WTC11 (cell line): ENCODE measurements at regions not wholly inside any gene's neighbourhood (a gene's known extent, or its start where the extent isn't known, plus 50 kb on each side); places are given as distances from the start of the nearest gene placed in this dataset.

ENCODE experiments used
- ATAC-seq: fragments of 200-7000 bp; cut with Tn5 transposase; 2 replicates; pipeline ENCODE4 v1.10.0; 2021; ENCODE audit warnings: mild to moderate bottlenecking, moderate library complexity
- CTCF ChIA-PET: fragments of 300-600 bp; sonication (Branson Sonifier 250); formaldehyde crosslinking; loops from one replicate; lab custom pipeline; 2021; ENCODE audit warnings: antibody characterized with exemption; lab: Charles Lee
- POLR2A ChIA-PET: fragments of 350-600 bp; sonication (Branson Sonifier 250); formaldehyde crosslinking; loops from one replicate; lab custom pipeline; 2021; ENCODE audit warnings: antibody characterized with exemption; lab: Charles Lee
- DNase-seq: peaks from one replicate; pipeline ENCODE4 v3.0.0; 2021; ENCODE audit warnings: low spot score
- H3K27ac Mint-ChIP-seq: 2 replicates; pipeline ENCODE4 v1.8.0; 2021; ENCODE audit warnings: mixed read lengths
- H3K27me3 Mint-ChIP-seq: 2 replicates; pipeline ENCODE4 v1.8.0; 2021; ENCODE audit warnings: low read depth, mild to moderate bottlenecking, moderate library complexity, mixed read lengths
- H3K36me3 Mint-ChIP-seq: 2 replicates; pipeline ENCODE4 v1.8.0; 2021; ENCODE audit warnings: mixed read lengths
- H3K4me1 Mint-ChIP-seq: 2 replicates; pipeline ENCODE4 v1.8.0; 2022; ENCODE audit warnings: mixed read lengths
- H3K4me3 Mint-ChIP-seq: 2 replicates; pipeline ENCODE4 v1.8.0; 2021; ENCODE audit warnings: mild to moderate bottlenecking, moderate library complexity, mixed read lengths
- H3K9me3 Mint-ChIP-seq: 2 replicates; pipeline ENCODE4 v1.8.0; 2021; ENCODE audit warnings: mixed read lengths
- ELF4 ChIP-seq: sonication (generic); formaldehyde crosslinking; IDR thresholded peaks from 2 replicates; pipeline ENCODE4 v1.8.1; 2022; ENCODE audit warnings: low read depth, mild to moderate bottlenecking, moderate library complexity, missing genetic modification reagents
- FOXJ3 ChIP-seq: sonication (generic); formaldehyde crosslinking; IDR thresholded peaks from 2 replicates; pipeline ENCODE4 v1.9.0; 2021; ENCODE audit warnings: missing genetic modification reagents, mild to moderate bottlenecking, borderline replicate concordance
- FOXP1 ChIP-seq: sonication (generic); formaldehyde crosslinking; IDR thresholded peaks from 2 replicates; pipeline ENCODE4 v1.8.0; 2022; ENCODE audit warnings: missing genetic modification reagents, mild to moderate bottlenecking, moderate library complexity, borderline replicate concordance
- GRHL2 ChIP-seq: fragments of 250-450 bp; sonication (Bioruptor Pico); IDR thresholded peaks from 2 replicates; pipeline ENCODE4 v1.8.0; 2022; ENCODE audit warnings: mild to moderate bottlenecking, moderate library complexity; ENCODE audit not compliant: insufficient replicate concordance, severe bottlenecking
- NR1H2 ChIP-seq: sonication (generic); formaldehyde crosslinking; IDR thresholded peaks from 2 replicates; pipeline ENCODE4 v1.9.0; 2021; ENCODE audit warnings: mild to moderate bottlenecking, moderate library complexity, missing genetic modification reagents
- NR3C1 ChIP-seq: sonication (generic); formaldehyde crosslinking; conservative IDR thresholded peaks from 2 replicates; pipeline ENCODE4 v1.8.1; 2023; ENCODE audit warnings: low read depth, mild to moderate bottlenecking, missing genetic modification reagents
- PRRX2 ChIP-seq: fragments of 250-450 bp; sonication (Bioruptor Pico); IDR thresholded peaks from 2 replicates; pipeline ENCODE4 v1.8.0; 2021; ENCODE audit warnings: mild to moderate bottlenecking
- RORB ChIP-seq: fragments of 250-450 bp; sonication (Bioruptor Pico); IDR thresholded peaks from 2 replicates; pipeline ENCODE4 v1.9.0; 2021; ENCODE audit warnings: mild to moderate bottlenecking
- TEAD4 ChIP-seq: sonication (generic); formaldehyde crosslinking; IDR thresholded peaks from 2 replicates; pipeline ENCODE4 v1.8.0; 2022; ENCODE audit warnings: mild to moderate bottlenecking, missing genetic modification reagents
- ZNF138 ChIP-seq: sonication (generic); formaldehyde crosslinking; conservative IDR thresholded peaks from 2 replicates; pipeline ENCODE4 v1.8.1; 2022; ENCODE audit warnings: mild to moderate bottlenecking, moderate library complexity, missing genetic modification reagents
- ZNF219 ChIP-seq: sonication (generic); formaldehyde crosslinking; IDR thresholded peaks from 2 replicates; pipeline ENCODE4 v1.8.0; 2023; ENCODE audit warnings: missing genetic modification reagents, mild to moderate bottlenecking, borderline replicate concordance
- ZNF423 ChIP-seq: fragments of 250-450 bp; sonication (Bioruptor Pico); IDR thresholded peaks from 2 replicates; pipeline ENCODE4 v2.1.2; 2022; ENCODE audit warnings: mild to moderate bottlenecking, moderate library complexity
- TF ChIP-seq, protein P1 (sequence below): fragments of 250-450 bp; sonication (Bioruptor Pico); IDR thresholded peaks from 2 replicates; pipeline ENCODE4 v1.9.0; 2021; ENCODE audit warnings: mild to moderate bottlenecking, borderline replicate concordance
- TF ChIP-seq, protein P2 (sequence below): sonication (generic); formaldehyde crosslinking; IDR thresholded peaks from 2 replicates; pipeline ENCODE4 v1.8.1; 2023; ENCODE audit warnings: mild to moderate bottlenecking, missing genetic modification reagents, moderate library complexity
- TF ChIP-seq, protein P3 (sequence below): sonication (generic); formaldehyde crosslinking; IDR thresholded peaks from 2 replicates; pipeline ENCODE4 v1.8.0; 2022; ENCODE audit warnings: mild to moderate bottlenecking, missing genetic modification reagents

DNA sequence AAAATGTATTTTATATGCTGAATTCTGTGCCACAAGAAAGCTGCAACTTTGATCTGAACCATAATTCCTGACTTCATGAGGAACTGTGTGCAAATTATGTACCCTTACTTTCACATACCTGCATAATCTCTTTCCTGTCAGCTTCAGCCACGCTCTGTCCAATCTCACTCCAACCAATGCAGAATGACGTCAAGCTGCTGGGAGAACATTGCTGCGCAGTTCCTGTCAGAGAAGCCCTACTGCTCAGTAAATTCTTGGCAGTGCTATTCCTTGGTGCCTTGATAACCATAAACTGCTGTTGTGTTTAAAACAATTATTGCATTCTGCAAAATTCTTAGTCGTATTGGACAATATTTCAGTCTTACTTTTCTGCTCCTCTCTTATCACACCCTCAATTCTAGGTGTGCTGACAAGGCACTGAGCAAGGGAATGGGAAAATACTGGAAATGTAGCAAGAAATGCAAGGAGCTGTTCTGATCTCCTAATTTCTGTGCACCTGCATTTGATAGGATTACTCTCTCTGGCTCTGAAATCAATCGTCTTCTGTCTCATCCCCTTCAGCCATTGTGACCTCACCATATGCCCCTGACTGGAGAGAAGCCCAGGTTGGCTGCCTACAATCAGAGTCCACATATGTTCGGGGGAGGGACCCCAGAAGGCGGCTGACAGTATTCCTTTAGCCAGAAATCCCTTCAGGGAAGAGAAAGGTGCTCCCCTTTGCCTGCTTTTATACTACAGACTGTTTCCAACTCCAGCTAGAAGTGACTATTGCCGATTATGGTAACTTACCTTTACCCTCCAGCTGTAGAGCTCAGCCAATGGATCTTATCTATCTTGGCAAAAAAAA is 274.9 kb upstream of the NOVA1 start:
- no peak for DNase-seq

DNA sequence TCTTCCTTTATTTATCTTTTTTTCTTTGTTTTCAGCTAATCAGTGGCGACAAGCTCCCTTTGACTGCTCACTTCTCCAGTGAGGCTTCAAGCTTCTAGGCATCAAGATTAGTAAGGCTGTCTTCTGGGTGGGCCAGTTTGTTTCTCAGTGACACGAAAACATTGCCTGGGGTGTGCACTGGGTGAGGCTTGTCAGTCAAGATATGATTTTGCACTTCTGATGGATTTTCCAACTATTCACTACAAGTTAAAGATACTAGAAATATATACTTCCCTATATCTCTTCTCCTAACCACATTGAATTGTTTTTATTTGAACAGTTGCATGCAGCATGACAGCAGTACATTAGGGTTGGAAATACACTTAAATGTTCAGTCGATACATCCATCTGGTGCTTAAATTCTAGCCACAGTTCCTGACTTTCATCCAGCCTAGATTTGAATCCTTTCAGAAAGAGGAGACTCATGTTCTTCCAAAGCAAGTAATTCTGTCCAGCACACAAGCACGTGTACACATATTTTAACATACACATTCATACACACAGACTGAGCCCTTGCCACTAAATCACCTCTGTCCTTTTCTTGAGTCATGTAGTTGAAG is 275.6 kb upstream of the NOVA1 start:
- Mint-ChIP-seq H3K27me3 (no peaks in the 10 kb centered on the region), H3K4me1 (peaks cover 37% of the 10 kb centered on the region), H3K9me3 (no peaks in the 10 kb centered on the region), H3K27ac (no peak overlapping the region), H3K4me3 (no peak overlapping the region), H3K36me3 (no peaks in the 10 kb centered on the region)
- TF ChIP-seq TEAD4 (CRISPR knock-in tag): no peak
- no peak for TF ChIP-seq RORB
- TF ChIP-seq, protein P1, sequence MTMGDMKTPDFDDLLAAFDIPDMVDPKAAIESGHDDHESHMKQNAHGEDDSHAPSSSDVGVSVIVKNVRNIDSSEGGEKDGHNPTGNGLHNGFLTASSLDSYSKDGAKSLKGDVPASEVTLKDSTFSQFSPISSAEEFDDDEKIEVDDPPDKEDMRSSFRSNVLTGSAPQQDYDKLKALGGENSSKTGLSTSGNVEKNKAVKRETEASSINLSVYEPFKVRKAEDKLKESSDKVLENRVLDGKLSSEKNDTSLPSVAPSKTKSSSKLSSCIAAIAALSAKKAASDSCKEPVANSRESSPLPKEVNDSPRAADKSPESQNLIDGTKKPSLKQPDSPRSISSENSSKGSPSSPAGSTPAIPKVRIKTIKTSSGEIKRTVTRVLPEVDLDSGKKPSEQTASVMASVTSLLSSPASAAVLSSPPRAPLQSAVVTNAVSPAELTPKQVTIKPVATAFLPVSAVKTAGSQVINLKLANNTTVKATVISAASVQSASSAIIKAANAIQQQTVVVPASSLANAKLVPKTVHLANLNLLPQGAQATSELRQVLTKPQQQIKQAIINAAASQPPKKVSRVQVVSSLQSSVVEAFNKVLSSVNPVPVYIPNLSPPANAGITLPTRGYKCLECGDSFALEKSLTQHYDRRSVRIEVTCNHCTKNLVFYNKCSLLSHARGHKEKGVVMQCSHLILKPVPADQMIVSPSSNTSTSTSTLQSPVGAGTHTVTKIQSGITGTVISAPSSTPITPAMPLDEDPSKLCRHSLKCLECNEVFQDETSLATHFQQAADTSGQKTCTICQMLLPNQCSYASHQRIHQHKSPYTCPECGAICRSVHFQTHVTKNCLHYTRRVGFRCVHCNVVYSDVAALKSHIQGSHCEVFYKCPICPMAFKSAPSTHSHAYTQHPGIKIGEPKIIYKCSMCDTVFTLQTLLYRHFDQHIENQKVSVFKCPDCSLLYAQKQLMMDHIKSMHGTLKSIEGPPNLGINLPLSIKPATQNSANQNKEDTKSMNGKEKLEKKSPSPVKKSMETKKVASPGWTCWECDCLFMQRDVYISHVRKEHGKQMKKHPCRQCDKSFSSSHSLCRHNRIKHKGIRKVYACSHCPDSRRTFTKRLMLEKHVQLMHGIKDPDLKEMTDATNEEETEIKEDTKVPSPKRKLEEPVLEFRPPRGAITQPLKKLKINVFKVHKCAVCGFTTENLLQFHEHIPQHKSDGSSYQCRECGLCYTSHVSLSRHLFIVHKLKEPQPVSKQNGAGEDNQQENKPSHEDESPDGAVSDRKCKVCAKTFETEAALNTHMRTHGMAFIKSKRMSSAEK (CRISPR knock-in tag): no peak
- TF ChIP-seq, protein P2, sequence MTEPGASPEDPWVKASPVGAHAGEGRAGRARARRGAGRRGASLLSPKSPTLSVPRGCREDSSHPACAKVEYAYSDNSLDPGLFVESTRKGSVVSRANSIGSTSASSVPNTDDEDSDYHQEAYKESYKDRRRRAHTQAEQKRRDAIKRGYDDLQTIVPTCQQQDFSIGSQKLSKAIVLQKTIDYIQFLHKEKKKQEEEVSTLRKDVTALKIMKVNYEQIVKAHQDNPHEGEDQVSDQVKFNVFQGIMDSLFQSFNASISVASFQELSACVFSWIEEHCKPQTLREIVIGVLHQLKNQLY (CRISPR knock-in tag): no peak
- no peak for TF ChIP-seq FOXP1 (CRISPR knock-in tag)
- no peak for TF ChIP-seq NR1H2 (CRISPR knock-in tag)
- no peak for TF ChIP-seq PRRX2 (CRISPR knock-in tag)
- no peak for TF ChIP-seq ZNF138
- TF ChIP-seq GRHL2 (CRISPR knock-in tag): no peak
- no peak for TF ChIP-seq FOXJ3 (CRISPR knock-in tag)
- no peak for TF ChIP-seq NR3C1
- TF ChIP-seq ZNF219 (CRISPR knock-in tag): no peak
- TF ChIP-seq ZNF423 (CRISPR knock-in tag): no peak
- ChIA-PET CTCF (no interaction called here), POLR2A (no interaction called here)
- no peak for DNase-seq
- no peak for ATAC-seq

More for the DNA sequence above, 274.9 kb upstream of the NOVA1 start:
- H3K4me3 Mint-ChIP-seq: no peak overlapping the region
- CTCF ChIA-PET: interaction anchor here (1.0 kb wide), 1 partner anchor 112 kb away, joined by 3 read pairs; no protein-coding TSS in a partner anchor
- TF ChIP-seq, protein P3, sequence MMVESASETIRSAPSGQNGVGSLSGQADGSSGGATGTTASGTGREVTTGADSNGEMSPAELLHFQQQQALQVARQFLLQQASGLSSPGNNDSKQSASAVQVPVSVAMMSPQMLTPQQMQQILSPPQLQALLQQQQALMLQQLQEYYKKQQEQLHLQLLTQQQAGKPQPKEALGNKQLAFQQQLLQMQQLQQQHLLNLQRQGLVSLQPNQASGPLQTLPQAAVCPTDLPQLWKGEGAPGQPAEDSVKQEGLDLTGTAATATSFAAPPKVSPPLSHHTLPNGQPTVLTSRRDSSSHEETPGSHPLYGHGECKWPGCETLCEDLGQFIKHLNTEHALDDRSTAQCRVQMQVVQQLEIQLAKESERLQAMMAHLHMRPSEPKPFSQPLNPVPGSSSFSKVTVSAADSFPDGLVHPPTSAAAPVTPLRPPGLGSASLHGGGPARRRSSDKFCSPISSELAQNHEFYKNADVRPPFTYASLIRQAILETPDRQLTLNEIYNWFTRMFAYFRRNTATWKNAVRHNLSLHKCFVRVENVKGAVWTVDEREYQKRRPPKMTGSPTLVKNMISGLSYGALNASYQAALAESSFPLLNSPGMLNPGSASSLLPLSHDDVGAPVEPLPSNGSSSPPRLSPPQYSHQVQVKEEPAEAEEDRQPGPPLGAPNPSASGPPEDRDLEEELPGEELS (CRISPR knock-in tag): no peak
- TF ChIP-seq, protein P1 (CRISPR knock-in tag): no peak
- TF ChIP-seq ELF4: no peak
- TF ChIP-seq, all 79 proteins: peak for 0
- no peaks in the 10 kb centered on the region for H3K27me3 Mint-ChIP-seq
- H3K9me3 Mint-ChIP-seq: no peaks in the 10 kb centered on the region
- H3K27ac Mint-ChIP-seq: no peak overlapping the region
- peaks cover 39% of the 10 kb centered on the region for H3K4me1 Mint-ChIP-seq
- no peaks in the 10 kb centered on the region for H3K36me3 Mint-ChIP-seq
- peak; percentile 62 for ATAC-seq
- POLR2A ChIA-PET: no interaction called here
